Duodenal mucosa (tissue), 2 donors: ENCODE measurements at regions not wholly inside any gene's neighbourhood (a gene's known extent, or its start where the extent isn't known, plus 50 kb on each side); places are given as distances from the start of the nearest gene placed in this dataset.

Experiments used
- H3K27ac ChIP-seq: one replicate; pipeline ENCODE4 v1.7.0; 2013; ENCODE audit warnings: low read depth, low read length
- H3K27me3 ChIP-seq, 2 donors: one replicate each; pipeline ENCODE4 v1.7.0; 2013; ENCODE audit warnings: low read length in 2 of 2, control low read depth in 1 of 2; ENCODE audit not compliant: insufficient read depth in 2 of 2, control insufficient read depth in 1 of 2
- H3K36me3 ChIP-seq, 2 donors: one replicate each; pipeline ENCODE4 v1.7.0; 2013; ENCODE audit warnings: low read length in 2 of 2, control low read depth in 1 of 2; ENCODE audit not compliant: insufficient read depth in 2 of 2, control insufficient read depth in 1 of 2
- H3K4me1 ChIP-seq, 2 donors: one replicate each; pipeline ENCODE4 v1.7.0; 2013; ENCODE audit warnings: low read length in 2 of 2, control low read depth in 1 of 2; ENCODE audit not compliant: insufficient read depth in 2 of 2, control insufficient read depth in 1 of 2
- H3K4me3 ChIP-seq, 2 donors: one replicate each; pipeline ENCODE4 v1.7.0; 2013; ENCODE audit warnings: low read length in 2 of 2, low read depth in 1 of 2
- H3K9ac ChIP-seq, 2 donors: one replicate each; pipeline ENCODE4 v1.7.0; 2013; ENCODE audit warnings: low read length in 2 of 2, low read depth in 1 of 2
- H3K9me3 ChIP-seq, 2 donors: one replicate each; pipeline ENCODE4 v1.7.0; 2013; ENCODE audit warnings: low read length in 2 of 2, control low read depth in 1 of 2; ENCODE audit not compliant: control insufficient read depth in 1 of 2

GRCh38 chr6:77403424-77403823 lies 59.9 kb downstream of the HTR1B start:
- Histone ChIP-seq H3K27me3 (no peaks in the 10 kb centered on the region), H3K4me3 (no peak overlapping the region), H3K36me3 (no peaks in the 10 kb centered on the region), H3K9me3 (no peaks in the 10 kb centered on the region), H3K9ac (no peak overlapping the region), H3K4me1 (no peaks in the 10 kb centered on the region), H3K27ac (no peak overlapping the region)

GRCh38 chr6:77401231-77401630 lies 62.1 kb downstream of the HTR1B start:
- Histone ChIP-seq H3K27me3 (no peaks in the 10 kb centered on the region), H3K4me3 (no peak overlapping the region), H3K9me3 (no peaks in the 10 kb centered on the region), H3K9ac (no peak overlapping the region), H3K27ac (no peak overlapping the region), H3K4me1 (no peaks in the 10 kb centered on the region), H3K36me3 (no peaks in the 10 kb centered on the region)

- no peak overlapping the region for H3K27ac ChIP-seq
- no peak overlapping the region for H3K4me3 ChIP-seq
- no peaks in the 10 kb centered on the region for H3K36me3 ChIP-seq
- H3K27me3 ChIP-seq = no peaks in the 10 kb centered on the region
- no peaks in the 10 kb centered on the region for H3K4me1 ChIP-seq
- no peaks in the 10 kb centered on the region for H3K9me3 ChIP-seq
- no peak overlapping the region for H3K9ac ChIP-seq
These were observed 65.7 kb downstream of the HTR1B start for GRCh38 chr6:77397561-77397960.

GRCh38 chr6:77389402-77389801 lies 73.9 kb downstream of the HTR1B start:
- H3K9me3 ChIP-seq = no peaks in the 10 kb centered on the region
- H3K27ac ChIP-seq = no peak overlapping the region
- no peak overlapping the region for H3K9ac ChIP-seq
- H3K36me3 ChIP-seq = no peaks in the 10 kb centered on the region
- H3K27me3 ChIP-seq = no peaks in the 10 kb centered on the region
- no peak overlapping the region for H3K4me3 ChIP-seq
- no peaks in the 10 kb centered on the region for H3K4me1 ChIP-seq

DNA sequence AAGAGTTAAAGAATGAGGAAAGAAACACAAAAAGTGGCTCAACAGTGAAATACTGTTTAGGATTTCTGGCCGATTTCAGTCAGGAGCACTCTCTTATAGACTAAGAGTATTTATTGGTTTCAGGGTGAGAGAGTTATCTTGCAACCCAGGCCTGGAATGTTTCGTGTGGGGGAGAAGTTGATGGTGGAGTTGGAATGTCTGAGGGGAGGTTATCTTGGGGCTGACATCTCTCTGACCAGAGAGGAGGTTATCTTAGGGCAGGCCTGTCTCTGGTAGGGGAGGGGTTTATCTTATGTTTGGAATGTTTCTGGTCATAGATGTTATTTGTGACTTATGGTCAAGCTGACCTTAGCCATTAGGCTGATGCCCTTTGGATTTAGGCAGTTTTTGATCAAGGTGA lies 80.3 kb downstream of the HTR1B start:
- Histone ChIP-seq H3K9me3 (no peaks in the 10 kb centered on the region), H3K27me3 (no peaks in the 10 kb centered on the region), H3K27ac (no peak overlapping the region), H3K4me1 (no peaks in the 10 kb centered on the region), H3K4me3 (no peak overlapping the region), H3K9ac (no peak overlapping the region), H3K36me3 (no peaks in the 10 kb centered on the region)

DNA sequence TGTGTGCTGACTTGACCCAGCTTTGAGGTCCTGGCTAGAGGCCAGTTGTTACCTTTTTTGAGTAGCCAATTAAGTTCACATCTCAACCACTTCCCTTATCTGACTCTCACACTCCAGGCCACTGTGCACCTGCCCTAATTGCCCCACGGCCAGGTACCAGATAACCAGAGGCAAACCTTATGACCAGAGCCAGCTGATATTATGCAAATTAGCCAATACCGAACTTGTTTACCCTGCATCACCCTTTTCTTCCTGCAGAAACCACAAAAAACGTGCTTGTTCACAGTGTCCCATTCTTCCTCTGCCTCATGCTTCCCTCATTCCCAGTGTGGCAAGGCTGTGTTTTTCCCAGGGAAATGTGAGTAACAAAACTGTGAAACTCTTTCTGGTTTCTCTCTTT lies 89.3 kb downstream of the HTR1B start:
- no peak overlapping the region for H3K4me3 ChIP-seq
- no peaks in the 10 kb centered on the region for H3K36me3 ChIP-seq
- H3K27ac ChIP-seq = no peak overlapping the region
- no peak overlapping the region for H3K9ac ChIP-seq
- H3K9me3 ChIP-seq = no peaks in the 10 kb centered on the region
- H3K4me1 ChIP-seq = peaks cover 5 to 11% of the 10 kb centered on the region in 2 donors
- no peaks in the 10 kb centered on the region for H3K27me3 ChIP-seq

DNA sequence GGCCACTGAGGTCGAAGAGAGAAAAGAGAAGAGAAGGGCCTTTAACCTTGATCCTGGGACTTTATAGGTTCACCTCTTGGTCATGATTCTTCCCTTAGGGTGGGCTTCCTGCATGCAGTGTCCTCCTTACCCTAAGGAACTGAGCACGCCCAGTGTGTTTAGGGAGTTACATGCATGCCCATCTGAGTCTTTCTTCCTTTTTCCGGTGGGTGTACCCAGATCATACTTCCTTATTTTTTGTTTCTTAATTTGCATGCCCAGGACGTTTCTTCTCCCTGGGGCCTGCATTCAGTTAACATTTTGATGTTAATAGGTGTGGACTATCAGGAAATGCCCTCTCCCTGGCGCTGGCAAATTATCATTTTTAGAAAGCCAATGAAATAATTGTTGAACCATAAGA lies 91.5 kb downstream of the HTR1B start:
- H3K9ac ChIP-seq = no peak overlapping the region
- no peaks in the 10 kb centered on the region for H3K36me3 ChIP-seq
- peaks cover 5 to 20% of the 10 kb centered on the region in 2 donors for H3K4me1 ChIP-seq
- no peaks in the 10 kb centered on the region for H3K27me3 ChIP-seq
- H3K4me3 ChIP-seq = no peak overlapping the region
- H3K27ac ChIP-seq = no peak overlapping the region
- no peaks in the 10 kb centered on the region for H3K9me3 ChIP-seq

- Histone ChIP-seq H3K27me3 (no peaks in the 10 kb centered on the region), H3K36me3 (no peaks in the 10 kb centered on the region), H3K9ac (peak overlapping the region in 1 of 2 donors; percentile 22), H3K27ac (no peak overlapping the region), H3K4me3 (peak overlapping the region; percentile 36 to 46), H3K4me1 (peaks cover under 1 to 15% of the 10 kb centered on the region in 2 donors), H3K9me3 (no peaks in the 10 kb centered on the region)
These were observed 94.5 kb downstream of the HTR1B start for GRCh38 chr6:77368660-77369313.

- Histone ChIP-seq H3K9me3 (no peaks in the 10 kb centered on the region), H3K27me3 (no peaks in the 10 kb centered on the region), H3K4me1 (peaks cover 0 to 9% of the 10 kb centered on the region in 2 donors), H3K9ac (no peak overlapping the region), H3K4me3 (no peak overlapping the region), H3K36me3 (no peaks in the 10 kb centered on the region), H3K27ac (no peak overlapping the region)
These were observed 96.5 kb downstream of the HTR1B start for GRCh38 chr6:77366798-77367197.

DNA sequence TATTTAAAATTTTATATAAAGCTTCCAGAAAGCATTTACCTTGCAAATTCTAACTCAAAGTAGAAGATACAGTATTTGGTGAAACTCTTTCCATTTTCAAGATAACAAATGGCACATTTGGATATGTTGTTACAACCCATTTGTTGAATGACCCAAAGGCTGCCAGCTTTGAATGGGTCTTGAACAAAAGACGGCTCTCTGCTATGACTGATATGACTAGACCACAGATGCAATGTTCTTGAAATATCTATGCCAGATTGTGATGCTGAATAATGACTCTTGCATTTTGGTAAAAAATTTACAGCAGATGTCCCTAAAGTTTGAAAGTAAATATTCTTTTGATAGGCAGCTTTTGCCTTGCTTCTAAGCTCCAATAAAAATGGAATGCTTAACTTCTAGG lies 99.6 kb downstream of the HTR1B start:
- H3K4me1 ChIP-seq = peaks cover 0 to 9% of the 10 kb centered on the region in 2 donors

GRCh38 chr6:77362055-77362454 lies 101.2 kb downstream of the HTR1B start:
- Histone ChIP-seq H3K9ac (no peak overlapping the region), H3K36me3 (no peaks in the 10 kb centered on the region), H3K4me3 (no peak overlapping the region)

More for the DNA sequence above, 99.6 kb downstream of the HTR1B start:
- Histone ChIP-seq H3K9me3 (no peaks in the 10 kb centered on the region), H3K27me3 (no peaks in the 10 kb centered on the region), H3K36me3 (no peaks in the 10 kb centered on the region), H3K4me3 (no peak overlapping the region), H3K27ac (no peak overlapping the region), H3K9ac (no peak overlapping the region)

More at GRCh38 chr6:77362055-77362454, 101.2 kb downstream of the HTR1B start:
- H3K4me1 ChIP-seq = no peaks in the 10 kb centered on the region
- H3K27ac ChIP-seq = no peak overlapping the region
- H3K9me3 ChIP-seq = no peaks in the 10 kb centered on the region
- no peaks in the 10 kb centered on the region for H3K27me3 ChIP-seq
